HEK293T (cell line): ENCODE measurements at regions not wholly inside any gene's neighbourhood (a gene's known extent, or its start where the extent isn't known, plus 50 kb on each side); places are given as distances from the start of the nearest gene placed in this dataset.
"Not testable (repeated sequence)": the region's sequence is repeated elsewhere in the genome, so short reads cannot be mapped to it uniquely, and the experiment has no call there.

Experiments used
- CTCF ChIA-PET: fragments of 350-600 bp; formaldehyde crosslinking; extraction: SDS; loops from one replicate; lab custom pipeline; 2021; ENCODE audit warnings: antibody characterized with exemption, inconsistent platforms; lab: Yijun Ruan, JAX
- POLR2A ChIA-PET: fragments of 350-600 bp; formaldehyde crosslinking; extraction: SDS; loops from one replicate; lab custom pipeline; 2020; ENCODE audit warnings: antibody characterized with exemption, inconsistent platforms; lab: Yijun Ruan, JAX
- DNase-seq: peaks from one replicate; pipeline ENCODE4 v3.0.0; 2012; ENCODE audit warnings: mixed read lengths; ENCODE audit errors: extremely low spot score
- ARNT ChIP-seq: fragments of 450-650 bp; IDR thresholded peaks from 2 replicates; pipeline ENCODE4 v1.6.1; 2017; ENCODE audit warnings: mild to moderate bottlenecking
- BHLHE40 ChIP-seq: fragments of 450-650 bp; IDR thresholded peaks from 2 replicates; pipeline ENCODE4 v1.6.1; 2016; ENCODE audit warnings: mild to moderate bottlenecking, moderate library complexity, borderline replicate concordance
- CTBP1 ChIP-seq: fragments of 450-650 bp; IDR thresholded peaks from 2 replicates; pipeline ENCODE4 v1.6.1; 2016; ENCODE audit warnings: borderline replicate concordance
- ELF4 ChIP-seq: fragments of 450-650 bp; IDR thresholded peaks from 2 replicates; pipeline ENCODE4 v1.6.1; 2017; ENCODE audit warnings: antibody characterized with exemption
- FOXA1 ChIP-seq: fragments of 450-650 bp; IDR thresholded peaks from 2 replicates; pipeline ENCODE4 v1.6.1; 2016; ENCODE audit warnings: mild to moderate bottlenecking
- FOXK2 ChIP-seq: fragments of 450-650 bp; IDR thresholded peaks from 2 replicates; pipeline ENCODE4 v1.6.1; 2016; ENCODE audit warnings: mild to moderate bottlenecking
- FOXM1 ChIP-seq: fragments of 450-650 bp; IDR thresholded peaks from 2 replicates; pipeline ENCODE4 v1.6.1; 2017; ENCODE audit warnings: mild to moderate bottlenecking, borderline replicate concordance
- HDGF ChIP-seq: fragments of 450-650 bp; IDR thresholded peaks from 2 replicates; pipeline ENCODE4 v1.6.1; 2017; ENCODE audit warnings: antibody characterized with exemption, borderline replicate concordance
- L3MBTL2 ChIP-seq: fragments of 450-650 bp; conservative IDR thresholded peaks from 2 replicates; pipeline ENCODE4 v1.6.1; 2016; ENCODE audit warnings: mild to moderate bottlenecking
- LEF1 ChIP-seq: fragments of 450-650 bp; IDR thresholded peaks from 2 replicates; pipeline ENCODE4 v1.6.1; 2017; ENCODE audit warnings: mild to moderate bottlenecking, borderline replicate concordance
- NFRKB ChIP-seq: fragments of 450-650 bp; IDR thresholded peaks from 2 replicates; pipeline ENCODE4 v1.6.1; 2016; ENCODE audit warnings: mild to moderate bottlenecking, moderate library complexity
- SP1 ChIP-seq: fragments of 450-650 bp; IDR thresholded peaks from 2 replicates; pipeline ENCODE4 v1.6.1; 2017
- SUZ12 ChIP-seq: fragments of 450-650 bp; IDR thresholded peaks from 2 replicates; pipeline ENCODE4 v1.6.1; 2016; ENCODE audit warnings: mild to moderate bottlenecking
- TARDBP ChIP-seq: fragments of 450-650 bp; IDR thresholded peaks from 2 replicates; pipeline ENCODE4 v1.6.1; 2016
- ZNF384 ChIP-seq: fragments of 450-650 bp; IDR thresholded peaks from 2 replicates; pipeline ENCODE4 v1.6.1; 2016
- TF ChIP-seq, protein P1 (sequence below): fragments of 450-650 bp; IDR thresholded peaks from 2 replicates; pipeline ENCODE4 v1.6.1; 2016

DNA sequence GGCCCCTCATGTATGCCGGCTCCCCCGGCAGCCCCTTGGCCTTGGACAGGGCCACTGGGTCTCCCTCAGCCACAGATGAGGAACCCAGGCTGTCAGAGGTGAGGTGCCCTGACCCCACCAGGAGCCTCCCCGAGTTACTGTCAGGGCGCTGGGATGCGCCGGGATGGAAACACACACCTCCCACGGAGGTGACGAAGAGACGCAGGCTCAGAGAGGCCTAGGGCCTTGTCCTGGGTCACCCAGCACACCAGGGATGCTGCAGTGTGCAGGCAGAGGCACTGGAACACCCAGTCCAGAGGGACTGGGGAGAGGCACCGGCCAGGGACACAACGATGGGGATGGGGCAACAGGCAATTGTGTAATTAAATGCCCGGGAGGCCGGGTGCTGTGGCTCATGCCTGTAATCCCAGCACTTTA lies 81.2 kb upstream of the PRR5 start:
- POLR2A ChIA-PET = no interaction called here
- no peak for TF ChIP-seq TARDBP
- TF ChIP-seq FOXA1 = no peak
- no peak for TF ChIP-seq L3MBTL2
- no peak for TF ChIP-seq SUZ12
- TF ChIP-seq, protein P1, sequence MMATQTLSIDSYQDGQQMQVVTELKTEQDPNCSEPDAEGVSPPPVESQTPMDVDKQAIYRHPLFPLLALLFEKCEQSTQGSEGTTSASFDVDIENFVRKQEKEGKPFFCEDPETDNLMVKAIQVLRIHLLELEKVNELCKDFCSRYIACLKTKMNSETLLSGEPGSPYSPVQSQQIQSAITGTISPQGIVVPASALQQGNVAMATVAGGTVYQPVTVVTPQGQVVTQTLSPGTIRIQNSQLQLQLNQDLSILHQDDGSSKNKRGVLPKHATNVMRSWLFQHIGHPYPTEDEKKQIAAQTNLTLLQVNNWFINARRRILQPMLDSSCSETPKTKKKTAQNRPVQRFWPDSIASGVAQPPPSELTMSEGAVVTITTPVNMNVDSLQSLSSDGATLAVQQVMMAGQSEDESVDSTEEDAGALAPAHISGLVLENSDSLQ = no peak
- no peak for TF ChIP-seq ZNF384
- TF ChIP-seq LEF1 = no peak
- TF ChIP-seq ARNT = no peak
- no peak for TF ChIP-seq FOXK2
- TF ChIP-seq ELF4 = no peak
- no peak for TF ChIP-seq FOXM1
- TF ChIP-seq BHLHE40 = no peak
- TF ChIP-seq SP1 = no peak
- TF ChIP-seq HDGF = no peak
- TF ChIP-seq CTBP1 = no peak
- TF ChIP-seq NFRKB = no peak
- DNase-seq = no peak
- CTCF ChIA-PET = no interaction called here

DNA sequence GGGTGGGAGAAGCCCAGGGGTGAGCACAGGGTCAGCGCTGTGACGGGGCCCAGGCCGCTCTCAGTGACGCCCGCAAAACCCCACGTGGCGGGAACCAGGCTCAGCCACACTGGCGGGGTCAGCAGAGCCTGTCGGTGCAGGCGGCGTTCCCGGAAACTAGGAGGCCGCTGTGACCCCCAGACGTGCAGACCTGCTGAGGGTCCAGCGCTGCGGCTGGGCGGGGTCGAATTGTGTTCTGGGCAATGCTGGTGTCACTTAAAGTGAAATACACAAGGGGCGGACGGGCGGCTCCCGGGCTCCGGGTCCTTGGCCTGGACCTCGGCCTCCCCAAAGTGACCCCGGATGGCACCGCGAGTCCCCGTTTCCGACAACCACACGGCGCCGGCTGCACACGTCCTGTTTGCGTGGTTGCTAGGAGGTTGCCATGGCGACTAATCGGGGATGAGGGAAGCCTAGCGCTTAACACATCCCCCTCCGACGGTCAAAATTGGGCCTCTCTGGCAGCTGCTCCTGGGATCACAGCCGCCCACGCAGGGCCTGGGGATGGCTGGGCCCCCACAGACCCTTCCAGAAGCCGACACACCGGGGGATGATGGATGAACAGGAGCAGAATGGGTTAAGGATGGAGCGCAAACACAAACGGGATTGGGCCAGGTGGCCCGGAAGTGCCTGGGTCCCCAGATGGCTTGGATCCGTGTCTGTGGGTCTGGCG lies 81.7 kb upstream of the PRR5 start:
- TF ChIP-seq ELF4 = no peak
- TF ChIP-seq NFRKB = no peak
- no peak for TF ChIP-seq FOXA1
- no peak for TF ChIP-seq TARDBP
- no peak for TF ChIP-seq LEF1
- no peak for TF ChIP-seq FOXK2
- no peak for TF ChIP-seq HDGF
- TF ChIP-seq, protein P1 = no peak
- TF ChIP-seq ARNT = no peak
- no peak for TF ChIP-seq BHLHE40
- no peak for TF ChIP-seq SP1
- no peak for TF ChIP-seq SUZ12
- TF ChIP-seq L3MBTL2 = no peak
- no peak for TF ChIP-seq CTBP1
- ChIA-PET CTCF (no interaction called here), POLR2A (no interaction called here)
- no peak for DNase-seq

DNA sequence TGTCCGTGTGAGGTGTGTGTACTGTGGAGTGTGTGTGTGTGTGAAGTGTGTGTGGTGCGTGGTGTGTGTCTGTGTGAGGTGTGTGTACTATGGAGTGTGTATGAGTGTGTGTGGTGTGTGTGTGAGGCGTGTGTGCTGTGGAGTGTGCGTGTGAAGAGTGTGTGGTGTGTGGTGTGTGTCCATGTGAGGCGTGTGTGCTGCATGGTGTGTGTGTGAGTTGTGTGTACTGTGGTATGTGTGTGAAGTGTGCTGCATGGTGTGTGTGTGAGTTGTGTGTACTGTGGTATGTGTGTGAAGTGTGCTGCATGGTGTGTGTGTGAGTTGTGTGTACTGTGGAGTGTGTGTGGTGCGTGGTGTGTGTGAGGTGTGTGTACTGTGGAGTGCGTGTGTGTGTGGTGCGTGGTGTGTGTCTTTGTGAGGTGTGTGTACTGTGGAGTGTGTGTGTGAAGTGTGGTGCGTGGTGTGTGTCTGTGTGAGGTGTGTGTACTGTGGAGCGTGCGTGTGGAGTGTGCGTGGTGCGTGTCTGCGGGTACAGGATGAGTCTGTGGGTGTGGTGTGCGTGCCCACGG lies 82.4 kb upstream of the PRR5 start:
- POLR2A ChIA-PET, CTCF ChIA-PET: not testable (repeated sequence)

DNA sequence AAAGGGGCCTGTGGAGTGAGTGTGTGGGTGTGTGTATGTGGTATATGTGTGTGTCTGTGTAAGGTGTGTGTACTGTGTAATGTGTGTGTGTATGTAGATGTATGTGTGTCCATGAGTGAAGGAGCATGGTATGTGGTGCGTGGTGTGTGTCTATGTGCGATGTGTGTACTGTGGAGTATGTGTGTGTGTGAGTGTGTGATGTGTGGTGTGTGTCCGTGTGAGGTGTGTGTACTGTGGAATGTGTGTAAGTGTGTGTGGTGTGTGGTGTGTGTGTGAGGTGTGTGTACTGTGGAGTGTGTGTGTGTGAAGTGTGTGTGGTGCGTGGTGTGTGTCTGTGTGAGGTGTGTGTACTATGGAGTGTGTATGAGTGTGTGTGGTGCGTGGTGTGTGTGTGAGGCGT lies 83.1 kb upstream of the PRR5 start:
- DNase-seq, CTCF ChIA-PET, POLR2A ChIA-PET: not testable (repeated sequence)

More for the DNA sequence above, 82.4 kb upstream of the PRR5 start:
- not testable (repeated sequence) for DNase-seq

DNA sequence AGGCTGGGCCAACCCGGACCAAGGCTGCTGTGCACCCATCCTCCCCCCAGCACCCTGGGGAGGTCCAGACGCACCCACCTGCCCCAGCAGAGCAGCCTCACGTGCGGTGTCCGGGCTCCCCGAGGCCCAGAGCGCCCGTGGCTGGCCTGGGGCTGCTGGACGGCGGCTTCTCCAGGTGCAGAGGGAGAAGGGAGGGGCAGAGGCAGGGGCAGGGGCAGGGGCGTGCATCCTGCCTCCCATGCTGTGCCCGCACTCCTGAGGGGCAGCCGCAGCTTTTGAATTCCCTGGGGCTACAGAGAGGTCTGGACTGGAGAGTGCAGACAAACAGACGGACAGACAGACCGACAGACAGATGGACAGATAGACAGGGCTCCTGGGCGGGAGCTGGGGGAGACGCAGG lies 83.6 kb upstream of the PRR5 start:
- CTCF ChIA-PET = no interaction called here
- POLR2A ChIA-PET = no interaction called here
- TF ChIP-seq FOXA1 (no peak), NFRKB (no peak), FOXM1 (no peak), ARNT (no peak), LEF1 (no peak), TARDBP (no peak)
- no peak for DNase-seq

DNA sequence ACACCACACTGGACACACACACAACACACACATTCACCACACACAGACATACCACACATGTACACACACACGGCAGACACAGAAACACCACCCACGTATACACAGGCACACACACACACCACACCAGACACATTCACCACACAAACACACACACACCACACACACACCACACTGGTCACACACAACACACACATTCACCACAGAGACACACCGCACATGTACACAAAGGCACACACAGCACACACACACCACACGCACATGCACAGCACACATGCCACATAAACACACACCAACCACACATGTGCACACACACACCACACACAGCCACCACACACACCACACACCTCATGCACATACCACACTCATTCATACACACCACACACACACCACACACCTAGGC lies 84.2 kb upstream of the PRR5 start:
- CTCF ChIA-PET = no interaction called here
- POLR2A ChIA-PET = no interaction called here
- no peak for DNase-seq
- TF ChIP-seq LEF1 = no peak
- no peak for TF ChIP-seq ELF4
- TF ChIP-seq, protein P1 = no peak
- no peak for TF ChIP-seq ARNT
- no peak for TF ChIP-seq BHLHE40
- no peak for TF ChIP-seq HDGF
- TF ChIP-seq ZNF384 = no peak
- no peak for TF ChIP-seq SP1
